Right ventricle myocardium inferior (tissue), 1 donor: ENCODE measurements at regions not wholly inside any gene's neighbourhood (a gene's known extent, or its start where the extent isn't known, plus 50 kb on each side); places are given as distances from the start of the nearest gene placed in this dataset.

Source experiments
- ATAC-seq: fragments of 200-7000 bp; cut with Tn5 transposase; one replicate; pipeline ENCODE4 v1.9.1; 2020; ENCODE audit warnings: mild to moderate bottlenecking, moderate library complexity
- DNase-seq: peaks from one replicate; pipeline ENCODE4 v3.0.0; 2021; ENCODE audit errors: missing footprints
- intact Hi-C: fragments of 100-400 bp; cut with DNase I; formaldehyde crosslinking; loops from one replicate; pipeline ENCODE4 v1.11.0; 2022
- donor health status: DM: no; HTN: yes; CAD: no; lungs with severe emphysema.

GRCh38 chr12:97764700-97765099 is 302.1 kb downstream of the RMST start:
- ATAC-seq (no peak), DNase-seq (no peak)
- intact Hi-C loops = no loop called here

- no peak for DNase-seq
- intact Hi-C loops = no loop called here
- no peak for ATAC-seq
Observed at GRCh38 chr12:97767347-97767746, 304.7 kb downstream of the RMST start.

- DNase-seq (no peak), ATAC-seq (no peak)
- intact Hi-C loops = no loop called here
Observed at GRCh38 chr12:97778111-97778510, 315.5 kb downstream of the RMST start.

GRCh38 chr12:97781342-97781741 is 318.7 kb downstream of the RMST start:
- intact Hi-C loops = no loop called here
- DNase-seq = no peak
- no peak for ATAC-seq

- DNase-seq (no peak), ATAC-seq (no peak)
- intact Hi-C loops = no loop called here
Observed at GRCh38 chr12:97784904-97785303, 322.3 kb downstream of the RMST start.

GRCh38 chr12:97790281-97790680 is 327.7 kb downstream of the RMST start:
- intact Hi-C loops = no loop called here

GRCh38 chr12:97797473-97797872 is 334.9 kb downstream of the RMST start:
- no peak for ATAC-seq
- intact Hi-C loops = no loop called here
- DNase-seq = no peak

More at GRCh38 chr12:97790281-97790680, 327.7 kb downstream of the RMST start:
- DNase-seq = no peak
- ATAC-seq = no peak

- intact Hi-C loops = no loop called here
- ATAC-seq (no peak), DNase-seq (no peak)
Observed at GRCh38 chr12:97800561-97800960, 338.0 kb downstream of the RMST start.

- DNase-seq (no peak), ATAC-seq (no peak)
- intact Hi-C loops = no loop called here
Observed at GRCh38 chr12:97801471-97802059, 339.0 kb downstream of the RMST start.

GRCh38 chr12:97805146-97805545 is 342.5 kb downstream of the RMST start:
- no peak for ATAC-seq
- intact Hi-C loops = no loop called here
- no peak for DNase-seq

GRCh38 chr12:97813301-97813700 is 350.7 kb downstream of the RMST start:
- no peak for DNase-seq
- intact Hi-C loops = no loop called here
- ATAC-seq = no peak

- intact Hi-C loops = no loop called here
- no peak for DNase-seq
- ATAC-seq = no peak
Observed at GRCh38 chr12:97821806-97822205, 359.2 kb downstream of the RMST start.

- intact Hi-C loops = no loop called here
- ATAC-seq (no peak), DNase-seq (no peak)
Observed at GRCh38 chr12:97835541-97835940, 372.9 kb downstream of the RMST start.

- DNase-seq (no peak), ATAC-seq (no peak)
Observed at GRCh38 chr12:97837401-97837800, 374.8 kb downstream of the RMST start.

GRCh38 chr12:97848051-97848450 is 385.4 kb downstream of the RMST start:
- DNase-seq (no peak), ATAC-seq (no peak)

More at GRCh38 chr12:97837401-97837800, 374.8 kb downstream of the RMST start:
- intact Hi-C loops = no loop called here

GRCh38 chr12:97854477-97854876 is 391.9 kb downstream of the RMST start:
- ATAC-seq (no peak), DNase-seq (no peak)
- intact Hi-C loops = no loop called here

More at GRCh38 chr12:97848051-97848450, 385.4 kb downstream of the RMST start:
- intact Hi-C loops = no loop called here

- DNase-seq (no peak), ATAC-seq (no peak)
- intact Hi-C loops = no loop called here
Observed at GRCh38 chr12:97862072-97862471, 399.5 kb downstream of the RMST start.

GRCh38 chr12:97875064-97875463 is 412.5 kb downstream of the RMST start:
- peak; percentile 42 for DNase-seq
- intact Hi-C loops = no loop called here
- no peak for ATAC-seq

GRCh38 chr12:97876780-97877179 is 414.2 kb downstream of the RMST start:
- DNase-seq (no peak), ATAC-seq (no peak)
- intact Hi-C loops = no loop called here

GRCh38 chr12:97877404-97877803 is 414.8 kb downstream of the RMST start:
- intact Hi-C loops = no loop called here
- ATAC-seq (no peak), DNase-seq (no peak)

GRCh38 chr12:97886511-97887176 is 424.0 kb downstream of the RMST start:
- intact Hi-C loops = no loop called here
- no peak for ATAC-seq

More at GRCh38 chr12:97886511-97887176, 424.0 kb downstream of the RMST start:
- DNase-seq = no peak
